ENCODE measurements at regions not wholly inside any gene's neighbourhood (a gene's known extent, or its start where the extent isn't known, plus 50 kb on each side); places are given as distances from the start of the nearest gene placed in this dataset.

DNA sequence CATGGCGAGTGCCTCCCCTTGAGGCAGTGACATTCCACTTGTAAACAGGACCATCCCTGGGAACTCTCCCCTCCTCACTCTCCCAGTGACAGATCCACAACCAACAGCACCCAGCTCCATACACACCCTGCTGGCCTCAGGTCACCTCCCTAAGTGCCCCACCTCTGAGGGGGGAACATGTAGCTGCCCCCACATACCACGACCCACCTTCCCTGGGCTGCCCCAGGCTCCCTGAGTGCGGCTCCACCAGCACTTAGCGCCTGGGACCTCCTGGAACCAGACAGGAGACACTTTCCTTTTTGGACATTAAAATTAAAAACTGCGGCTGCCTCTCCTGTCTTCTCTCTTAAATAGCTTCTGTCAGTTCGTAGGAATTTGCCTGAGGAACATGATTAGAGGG is 1140.1 kb downstream of the BRD1 start:
- DNase-seq, result no peak

DNA sequence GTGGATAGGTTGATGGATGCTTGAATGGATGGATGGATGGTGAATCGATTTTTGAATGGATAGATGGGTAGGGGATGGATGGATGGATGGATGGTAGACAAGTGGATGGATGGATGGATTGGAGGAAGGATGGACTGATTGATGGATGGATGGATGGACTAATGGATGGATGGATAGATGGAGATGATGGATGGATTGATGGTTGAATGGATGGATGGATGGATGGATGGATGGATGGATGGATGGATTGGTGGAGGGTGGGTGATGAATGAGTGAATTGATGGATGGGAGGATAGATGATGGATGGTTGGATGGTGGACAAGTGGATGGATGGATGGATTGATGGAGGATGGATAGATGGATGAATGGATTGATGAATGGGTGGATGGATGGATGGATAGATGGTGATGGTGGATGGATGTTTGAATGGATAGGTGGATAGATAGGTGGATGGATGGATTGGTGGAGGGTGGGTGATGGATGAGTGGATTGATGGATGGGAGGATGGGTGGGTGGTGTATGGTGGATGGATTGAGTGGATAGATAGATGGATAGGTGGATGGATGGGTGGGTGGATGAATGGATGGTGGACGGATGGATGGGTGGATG is 1140.9 kb downstream of the BRD1 start:
- DNase-seq, result no peak

DNA sequence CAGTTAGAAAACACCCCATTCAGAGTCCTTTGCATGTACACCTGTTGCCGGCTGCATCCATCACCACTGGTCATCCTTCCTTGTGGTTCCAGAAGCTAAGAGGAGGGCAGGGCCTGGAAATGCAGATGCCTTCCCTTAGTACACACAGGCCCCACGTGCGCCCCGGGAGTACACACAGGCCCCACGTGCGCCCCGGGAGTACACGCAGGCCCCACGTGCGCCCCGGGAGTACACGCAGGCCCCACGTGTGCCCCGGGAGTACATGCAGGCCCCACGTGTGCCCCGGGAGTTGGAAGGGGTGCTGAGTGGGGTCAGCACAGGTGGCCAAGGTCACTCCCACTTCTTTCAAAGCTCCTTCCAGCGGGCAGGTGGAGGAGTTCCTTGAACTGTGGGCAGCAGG is 1141.9 kb downstream of the BRD1 start:
- DNase-seq, result no peak

GRCh38 chr22:48683640-48684039 is 1144.0 kb downstream of the BRD1 start:
- DNase-seq, result no peak

GRCh38 chr22:48682504-48682903 is 1145.2 kb downstream of the BRD1 start:
- DNase-seq, result no peak

- no peak for DNase-seq
Observed at GRCh38 chr22:48680601-48681000, 1147.1 kb downstream of the BRD1 start.

- no peak for DNase-seq
Observed at GRCh38 chr22:48679656-48680555, 1147.8 kb downstream of the BRD1 start.

DNA sequence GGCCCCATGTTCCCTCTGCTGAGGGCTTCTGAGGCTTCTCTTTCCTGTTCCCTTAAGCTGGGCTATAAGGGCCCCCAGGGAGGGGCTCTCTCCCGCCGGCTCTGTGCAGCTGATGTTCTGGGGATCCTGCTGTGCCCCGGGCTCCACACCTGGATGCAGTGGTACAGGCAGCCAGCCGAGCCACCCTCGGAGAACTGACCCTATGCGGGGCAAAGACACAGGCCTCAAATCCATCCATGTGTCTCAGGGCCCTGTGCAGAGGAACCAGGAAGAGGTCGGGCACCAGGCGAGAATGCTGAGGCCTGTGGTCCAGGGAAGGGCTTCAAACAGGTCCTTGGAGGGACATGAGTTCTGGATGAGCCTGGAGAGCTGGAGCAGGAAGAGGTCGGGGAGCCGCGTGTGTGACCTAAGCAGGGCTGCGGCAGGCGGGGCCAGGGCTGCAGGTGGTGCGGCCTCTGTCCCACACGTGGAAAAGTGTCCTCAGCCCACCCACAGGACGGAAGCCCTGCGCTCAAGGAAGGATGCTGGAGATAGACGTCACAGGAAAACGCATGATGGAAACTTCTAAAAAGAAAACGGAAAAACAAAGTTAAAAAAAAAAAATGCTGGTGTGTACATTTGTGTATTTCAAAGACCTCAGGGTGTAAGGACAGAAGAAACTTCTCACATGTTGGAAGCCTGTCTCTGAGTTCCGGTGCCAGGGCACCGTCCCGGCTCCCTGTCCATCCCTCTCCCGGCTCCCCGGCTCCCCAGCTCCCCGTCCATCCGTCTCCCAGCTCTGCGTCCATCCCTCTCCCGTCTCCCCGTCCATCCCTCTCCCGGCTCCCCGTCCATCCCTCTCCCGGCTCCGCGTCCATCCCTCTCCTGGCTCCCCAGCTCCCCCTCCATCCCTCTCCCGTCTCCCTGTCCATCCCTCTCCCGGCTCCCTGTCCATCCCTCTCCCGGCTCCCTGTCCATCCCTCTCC is 1149.2 kb downstream of the BRD1 start:
- no peak for DNase-seq

DNA sequence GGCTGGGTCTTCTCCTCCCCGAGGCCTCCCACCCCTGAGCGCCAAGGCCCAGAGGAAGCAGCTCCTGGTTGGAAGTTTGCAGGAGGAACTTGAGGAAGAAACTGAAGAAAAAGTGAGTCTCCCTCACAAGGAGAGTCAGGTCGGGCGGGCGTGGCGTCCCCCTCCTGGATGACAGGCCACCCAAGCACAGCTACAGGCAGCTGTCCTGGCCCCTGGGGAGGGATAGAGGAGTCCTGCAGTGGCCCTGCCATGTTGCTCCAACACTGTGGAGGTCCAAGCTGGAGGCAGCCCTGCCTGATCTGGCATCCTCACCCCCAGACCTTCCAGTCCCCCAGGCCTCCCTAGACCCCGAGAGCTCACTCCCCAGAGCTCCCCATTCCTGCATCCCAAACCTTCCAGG is 1150.1 kb downstream of the BRD1 start:
- no peak for DNase-seq

GRCh38 chr22:48677168-48677520 is 1150.5 kb downstream of the BRD1 start:
- DNase-seq, result no peak

DNA sequence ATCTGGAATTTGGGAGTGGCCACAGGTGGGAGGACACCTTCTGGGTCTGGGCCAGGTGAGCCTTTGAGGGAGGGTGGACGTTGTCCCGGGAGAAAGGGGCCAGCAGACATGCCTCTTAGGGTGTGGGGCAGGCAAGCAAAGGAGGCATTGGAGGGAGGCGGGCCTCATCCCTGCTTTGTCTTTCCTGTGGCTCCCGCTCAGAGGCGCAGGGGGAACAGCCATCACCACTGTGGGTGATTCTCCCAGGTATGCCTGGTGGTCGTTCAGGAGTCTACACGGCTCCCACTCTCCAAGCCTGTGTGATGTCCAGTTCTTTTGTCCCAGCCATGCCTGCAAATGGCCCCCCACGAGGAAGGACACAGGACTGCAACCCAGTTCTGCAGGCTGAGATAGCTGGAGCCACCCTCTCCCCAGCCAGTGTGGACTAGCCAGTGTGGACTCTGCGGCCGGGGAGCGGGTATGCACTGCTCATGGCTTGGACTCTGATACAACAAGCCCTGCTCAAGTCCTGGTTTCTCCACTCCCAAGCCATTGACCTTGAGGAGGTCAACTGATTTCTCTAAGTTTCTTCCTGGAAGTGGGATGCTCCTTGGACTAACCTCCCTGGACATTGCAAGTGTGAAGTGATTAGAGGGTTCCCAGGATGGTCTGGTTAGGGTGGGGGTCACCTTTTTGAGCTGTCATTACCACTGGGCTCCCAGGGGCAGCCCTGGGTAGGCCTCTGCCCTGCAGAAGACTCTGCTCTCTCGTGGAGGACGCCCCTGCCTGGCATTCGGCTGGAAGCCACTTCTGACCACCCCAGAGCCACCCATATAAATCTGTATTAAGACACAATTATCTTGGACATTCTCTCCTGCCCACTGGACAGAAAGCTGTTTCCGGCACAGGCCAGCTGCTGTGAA is 1151.2 kb downstream of the BRD1 start:
- no peak for DNase-seq

GRCh38 chr22:48675830-48676145 is 1151.9 kb downstream of the BRD1 start:
- DNase-seq, result no peak

- no peak for DNase-seq
Observed at GRCh38 chr22:48675141-48675829, 1152.4 kb downstream of the BRD1 start.

- DNase-seq, result no peak
Observed at GRCh38 chr22:48673806-48674500, 1153.7 kb downstream of the BRD1 start.

GRCh38 chr22:48672387-48672786 is 1155.3 kb downstream of the BRD1 start:
- DNase-seq, result no peak

DNA sequence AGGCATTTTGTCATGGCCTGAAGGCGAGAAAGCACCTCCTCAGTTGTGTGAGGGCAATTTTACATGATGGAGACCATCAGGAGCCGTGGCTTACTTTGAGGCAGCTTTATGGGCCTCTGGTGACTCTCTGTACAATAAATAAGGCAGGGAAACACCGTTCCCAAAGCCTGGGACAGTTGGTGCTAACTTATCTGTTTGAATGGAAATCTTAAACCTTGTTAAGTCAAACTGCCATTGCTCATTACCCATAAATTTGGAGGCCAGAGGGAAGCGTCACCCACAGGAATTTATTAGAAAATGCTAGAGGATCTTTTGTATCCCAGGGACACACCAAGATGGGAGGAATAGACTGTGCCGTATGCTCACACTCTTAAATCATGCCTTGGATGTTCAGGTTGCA is 1156.9 kb downstream of the BRD1 start:
- no peak for DNase-seq

DNA sequence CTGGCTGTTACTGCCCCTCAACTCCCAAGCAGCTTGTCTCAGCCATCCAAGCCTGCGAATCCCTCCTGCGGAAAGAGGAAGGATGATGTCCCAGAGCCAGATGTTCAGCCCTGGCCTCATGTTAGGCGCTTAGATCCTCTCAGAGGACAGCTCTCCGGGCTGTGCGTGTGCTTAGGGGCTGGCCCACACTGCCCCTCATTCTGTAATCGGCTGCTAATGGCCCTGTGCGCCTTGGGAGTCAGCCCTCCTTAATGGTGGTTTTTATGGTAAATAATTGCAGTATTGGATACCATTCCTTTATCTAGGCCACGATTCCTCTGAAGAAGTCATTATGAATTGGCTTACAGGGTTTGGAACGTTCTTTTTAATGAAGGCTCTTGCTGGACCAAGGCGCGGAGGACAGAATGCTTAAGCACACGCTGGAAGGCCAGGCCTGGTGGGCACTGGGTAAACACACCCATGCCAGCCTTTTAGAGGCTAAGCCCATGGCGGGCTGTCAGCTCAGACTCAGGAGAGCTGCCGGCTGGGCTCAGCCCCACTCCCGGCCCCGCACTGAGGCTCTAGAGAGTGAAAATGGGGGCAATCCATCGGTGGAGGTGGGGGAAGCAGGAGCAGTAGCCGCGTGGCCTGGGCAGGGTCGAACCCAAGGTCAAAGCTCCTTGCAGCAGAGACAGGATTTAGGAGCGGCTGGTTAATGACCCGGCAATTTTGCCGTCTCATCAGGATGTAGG is 1157.5 kb downstream of the BRD1 start:
- no peak for DNase-seq

DNA sequence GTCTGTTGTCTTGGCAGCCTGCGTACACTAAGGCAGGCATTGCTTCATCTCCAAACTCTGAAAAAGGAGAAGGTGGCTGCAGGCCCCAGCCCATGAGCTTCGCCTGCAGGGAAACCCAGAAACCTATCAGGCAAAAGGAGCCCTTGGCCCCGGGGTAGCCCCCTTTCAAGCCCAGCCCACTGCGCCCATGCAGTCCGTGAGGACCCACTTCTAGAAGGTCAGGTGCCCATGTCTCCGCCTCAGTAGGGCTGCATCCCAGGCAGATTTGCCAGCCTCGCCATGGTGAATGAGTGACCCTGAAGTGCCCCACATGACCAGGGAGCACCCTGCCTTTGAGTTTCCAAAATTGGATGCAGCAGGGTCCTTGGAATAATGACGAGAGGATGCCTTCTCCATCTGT is 1158.4 kb downstream of the BRD1 start:
- no peak for DNase-seq

DNA sequence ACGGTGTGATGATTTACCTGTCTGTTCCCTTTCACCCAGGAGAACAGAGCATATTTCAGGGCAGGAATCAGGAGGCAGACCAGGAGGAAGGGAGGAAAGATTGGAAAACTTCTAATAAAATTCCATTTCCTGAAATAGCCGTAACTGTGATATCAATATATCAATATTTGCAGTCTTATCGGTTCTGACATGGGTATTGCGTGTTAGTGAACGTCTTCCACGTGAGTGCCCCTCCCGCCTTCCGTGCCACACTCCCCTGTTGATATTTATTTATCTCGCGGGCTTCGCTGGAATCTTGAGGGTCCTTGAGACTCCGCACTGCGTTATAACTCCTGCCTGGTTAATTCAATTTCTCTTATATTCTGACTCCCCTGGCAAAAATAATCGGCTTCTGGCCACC is 1160.4 kb downstream of the BRD1 start:
- no peak for DNase-seq

GRCh38 chr22:48666620-48667019 is 1161.1 kb downstream of the BRD1 start:
- DNase-seq, result no peak

Measured in activated effector memory CD4-positive, alpha-beta T cell treated with Interleukin-2 at 50 U/mL for 16 hours (primary cell).